ENCODE measurements at regions not wholly inside any gene's neighbourhood (a gene's known extent, or its start where the extent isn't known, plus 50 kb on each side); places are given as distances from the start of the nearest gene placed in this dataset.

- Histone ChIP-seq H3K27me3 (replicated peaks in 1 of 4; ENCODE audit: control extremely low read depth in 1 of 4, control insufficient read depth in 3 of 4, insufficient read depth in 4 of 4, low read length in 3 of 4) (no peaks in the 10 kb centered on the region), H4K20me1 (ENCODE audit: control insufficient read depth, insufficient read depth, low read length, poor library complexity, severe bottlenecking) (no peaks in the 10 kb centered on the region), H3K36me3 (replicated peaks in 1 of 2; ENCODE audit: control extremely low read depth in 1 of 2, control insufficient read depth in 1 of 2, extremely low read depth in 1 of 2, insufficient read depth in 2 of 2, low read length in 1 of 2) (no peaks in the 10 kb centered on the region), H3K4me3 (ENCODE audit: control extremely low read depth in 1 of 5, extremely low read depth in 1 of 5, insufficient read depth in 1 of 5, low read depth in 2 of 5, low read length in 4 of 5) (no peak overlapping the region), H3K9me3 (ENCODE audit: control extremely low read depth in 1 of 3, control insufficient read depth in 2 of 3, insufficient read depth in 1 of 3, low read length in 2 of 3) (no peaks in the 10 kb centered on the region), H3K27ac (ENCODE audit: low read length in 2 of 2) (no peak overlapping the region), H3K4me1 (ENCODE audit: control insufficient read depth in 2 of 2, insufficient read depth in 2 of 2, low read length in 2 of 2) (no peaks in the 10 kb centered on the region), H3K79me2 (ENCODE audit: control insufficient read depth, insufficient read depth, low read length) (no peaks in the 10 kb centered on the region), H3K4me2 (replicated peaks; ENCODE audit: low read depth, low read length, poor library complexity, severe bottlenecking) (no peak overlapping the region), H3K9ac (ENCODE audit: low read length) (no peak overlapping the region), H2AFZ (ENCODE audit: insufficient read depth, low read depth, low read length, poor library complexity, severe bottlenecking) (no peak overlapping the region)
- TF ChIP-seq EZH2 (IDR thresholded peaks at IDR 0.05; ENCODE audit: borderline replicate concordance, insufficient read depth, low read depth, low read length, poor library complexity, severe bottlenecking) = no peak
- TF ChIP-seq CTCF (IDR thresholded peaks at IDR 0.05) = no peak
- intact Hi-C loops (cut with micrococcal nuclease) = no loop called here
- Mint-ChIP-seq H3K27me3 (no peaks in the 10 kb centered on the region), H3K4me3 (no peak overlapping the region), H3K4me1 (no peaks in the 10 kb centered on the region), H3K27ac (no peak overlapping the region), H3K9me3 (ENCODE audit: insufficient read depth) (no peaks in the 10 kb centered on the region)
- DNase-seq = no peak
- no peak for ATAC-seq (ENCODE audit: low read depth)
- WGBS (ENCODE audit: insufficient coverage) = 100% methylated on average over 2 of the region's 5 CpGs
- POLR2A ChIA-PET = no interaction called here
- CTCF ChIA-PET = no interaction called here
Measured at GRCh38 chr13:33940898-33941297, 122.9 kb downstream of the RFC3 start.

- H2AFZ ChIP-seq (ENCODE audit: insufficient read depth, low read depth, low read length, poor library complexity, severe bottlenecking) = no peak overlapping the region
- H3K9ac ChIP-seq (ENCODE audit: low read length) = no peak overlapping the region
- no peak overlapping the region for H3K27ac Mint-ChIP-seq
- no peaks in the 10 kb centered on the region for H3K4me1 Mint-ChIP-seq
- H3K9me3 Mint-ChIP-seq (ENCODE audit: insufficient read depth) = no peaks in the 10 kb centered on the region
- H3K79me2 ChIP-seq (ENCODE audit: control insufficient read depth, insufficient read depth, low read length) = no peaks in the 10 kb centered on the region
- H4K20me1 ChIP-seq (ENCODE audit: control insufficient read depth, insufficient read depth, low read length, poor library complexity, severe bottlenecking) = no peaks in the 10 kb centered on the region
- ChIA-PET POLR2A (no interaction called here), CTCF (no interaction called here)
- no peak overlapping the region for H3K4me2 ChIP-seq (replicated peaks; ENCODE audit: low read depth, low read length, poor library complexity, severe bottlenecking)
- DNase-seq = no peak
- WGBS (ENCODE audit: insufficient coverage) = no CpG with 5 or more reads among the region's 4 CpGs
- no peaks in the 10 kb centered on the region for H3K27me3 Mint-ChIP-seq
- H3K36me3 ChIP-seq (replicated peaks in 1 of 2; ENCODE audit: control extremely low read depth in 1 of 2, control insufficient read depth in 1 of 2, extremely low read depth in 1 of 2, insufficient read depth in 2 of 2, low read length in 1 of 2) = no peaks in the 10 kb centered on the region
- no peak for TF ChIP-seq CTCF (IDR thresholded peaks at IDR 0.05)
- no peak for TF ChIP-seq EZH2 (IDR thresholded peaks at IDR 0.05; ENCODE audit: borderline replicate concordance, insufficient read depth, low read depth, low read length, poor library complexity, severe bottlenecking)
- H3K4me1 ChIP-seq (ENCODE audit: control insufficient read depth in 2 of 2, insufficient read depth in 2 of 2, low read length in 2 of 2) = no peaks in the 10 kb centered on the region
- H3K4me3 Mint-ChIP-seq = no peak overlapping the region
- H3K4me3 ChIP-seq (ENCODE audit: control extremely low read depth in 1 of 5, extremely low read depth in 1 of 5, insufficient read depth in 1 of 5, low read depth in 2 of 5, low read length in 4 of 5) = no peak overlapping the region
- H3K27me3 ChIP-seq (replicated peaks in 1 of 4; ENCODE audit: control extremely low read depth in 1 of 4, control insufficient read depth in 3 of 4, insufficient read depth in 4 of 4, low read length in 3 of 4) = no peaks in the 10 kb centered on the region
- ATAC-seq (ENCODE audit: low read depth) = no peak
- intact Hi-C loops (cut with micrococcal nuclease) = no loop called here
- peaks cover 0 to 7% (median 1%) of the 10 kb centered on the region in 3 donors for H3K9me3 ChIP-seq (ENCODE audit: control extremely low read depth in 1 of 3, control insufficient read depth in 2 of 3, insufficient read depth in 1 of 3, low read length in 2 of 3)
- H3K27ac ChIP-seq (ENCODE audit: low read length in 2 of 2) = no peak overlapping the region
Measured at GRCh38 chr13:33945477-33945876, 127.5 kb downstream of the RFC3 start.
